ENCODE measurements at regions not wholly inside any gene's neighbourhood (a gene's known extent, or its start where the extent isn't known, plus 50 kb on each side); places are given as distances from the start of the nearest gene placed in this dataset.
A peak's percentile ranks its signal among the peaks of the same experiment; 100 is the strongest.

DNA sequence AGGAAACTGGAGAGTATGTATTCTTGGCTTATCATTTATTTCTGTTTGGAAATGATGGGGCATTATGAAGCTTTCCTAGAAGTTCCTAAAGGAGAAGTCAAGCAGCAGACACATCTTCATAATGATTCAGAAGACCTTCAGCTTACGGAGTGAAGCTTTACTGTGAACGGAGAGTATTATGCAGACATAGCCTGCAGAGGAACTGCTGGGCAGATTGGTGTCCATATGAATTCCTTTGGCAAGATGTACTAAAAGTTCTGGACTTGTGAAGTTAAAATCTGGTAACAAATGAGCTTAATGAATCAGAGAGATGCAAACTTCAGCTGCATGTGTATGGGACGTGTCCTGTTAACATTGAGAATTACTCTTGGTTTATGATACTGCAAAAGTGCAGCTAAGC, 60.1 kb downstream of the NABP1 start:
- no peak for DNase-seq

- DNase-seq: no peak
Measured at GRCh38 chr2:191738667-191739066, 60.7 kb downstream of the NABP1 start.

DNA sequence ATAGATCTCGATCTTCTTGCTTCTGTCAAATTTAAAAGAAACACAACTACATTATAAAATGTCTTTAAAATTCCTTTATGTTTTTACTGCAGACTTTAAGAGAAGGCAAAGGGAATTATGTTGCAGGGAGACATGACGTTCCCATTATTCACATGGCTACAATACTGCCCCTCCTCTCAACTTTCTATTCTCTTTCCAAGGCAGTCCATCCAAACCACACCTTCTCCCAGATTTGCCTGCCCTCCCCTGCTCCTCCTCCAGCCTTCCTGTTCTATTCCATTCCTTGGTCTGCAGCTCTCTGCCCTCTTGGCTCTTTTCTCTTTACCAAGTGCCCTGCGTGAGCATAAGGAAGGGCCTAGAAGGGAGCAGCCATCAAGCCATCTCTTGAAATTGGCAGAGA, 61.3 kb downstream of the NABP1 start:
- no peak for DNase-seq

DNA sequence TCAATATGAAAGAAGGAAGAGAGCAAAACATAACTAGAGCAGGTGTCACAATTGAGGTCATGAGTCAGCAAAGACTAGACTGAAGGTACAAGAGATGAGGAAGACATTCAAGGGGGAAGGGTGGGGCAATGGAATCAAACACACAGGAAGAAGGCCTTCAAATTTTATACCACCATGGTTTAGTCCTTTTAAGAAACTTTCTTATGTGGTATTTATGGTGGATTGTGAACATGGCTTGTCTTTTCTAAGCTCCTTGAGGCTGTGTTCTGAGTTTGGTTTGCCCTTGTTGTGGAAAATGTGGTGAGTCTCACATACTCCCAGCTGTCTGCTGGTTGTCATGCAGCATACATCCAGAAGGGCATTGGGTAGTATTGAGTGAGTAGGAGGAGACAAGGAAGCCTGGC, 62.1 kb downstream of the NABP1 start:
- no peak for DNase-seq

DNA sequence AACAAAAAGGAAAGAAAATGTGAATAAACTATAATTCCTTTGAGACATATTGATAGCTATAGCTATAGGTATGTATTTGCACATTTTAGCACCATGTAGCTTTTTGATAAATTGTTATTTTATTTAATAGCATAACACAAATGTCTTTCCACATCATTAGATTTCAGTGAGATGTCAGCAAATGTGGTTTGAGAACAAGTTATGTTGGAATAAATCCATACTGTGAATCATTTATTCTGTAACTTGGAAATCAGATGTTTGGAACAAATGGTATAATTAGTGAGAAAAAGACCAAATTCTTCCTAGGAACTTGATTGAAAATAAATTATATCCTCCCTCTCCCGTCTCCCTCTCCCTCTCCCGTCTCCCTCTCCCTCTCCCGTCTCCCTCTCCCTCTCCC, 62.8 kb downstream of the NABP1 start:
- DNase-seq: no peak

GRCh38 chr2:191746346-191747169, 68.6 kb downstream of the NABP1 start:
- no peak for DNase-seq

- DNase-seq: no peak
Measured at GRCh38 chr2:191747170-191747530, 69.2 kb downstream of the NABP1 start.

DNA sequence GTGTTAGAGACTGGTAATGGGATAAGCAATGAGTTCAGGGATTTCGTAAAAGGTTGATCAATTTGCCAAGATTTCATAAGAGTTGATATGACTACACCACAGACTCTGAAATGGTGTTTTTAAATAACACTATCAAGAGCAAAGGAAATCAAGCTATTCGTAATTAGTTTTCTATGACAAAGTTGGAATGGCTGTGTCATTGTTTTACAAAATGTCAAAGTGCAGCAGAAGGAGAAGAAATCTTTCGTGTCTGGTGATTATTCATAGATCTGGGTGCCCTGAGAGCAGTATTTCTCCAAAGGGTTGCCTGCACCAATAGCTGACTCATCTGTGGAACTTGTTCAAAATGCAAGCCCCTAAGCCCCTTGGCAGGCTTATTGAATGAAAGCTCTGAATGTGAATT, 70.1 kb downstream of the NABP1 start:
- DNase-seq: no peak

GRCh38 chr2:191748528-191749180, 70.7 kb downstream of the NABP1 start:
- DNase-seq: no peak

DNA sequence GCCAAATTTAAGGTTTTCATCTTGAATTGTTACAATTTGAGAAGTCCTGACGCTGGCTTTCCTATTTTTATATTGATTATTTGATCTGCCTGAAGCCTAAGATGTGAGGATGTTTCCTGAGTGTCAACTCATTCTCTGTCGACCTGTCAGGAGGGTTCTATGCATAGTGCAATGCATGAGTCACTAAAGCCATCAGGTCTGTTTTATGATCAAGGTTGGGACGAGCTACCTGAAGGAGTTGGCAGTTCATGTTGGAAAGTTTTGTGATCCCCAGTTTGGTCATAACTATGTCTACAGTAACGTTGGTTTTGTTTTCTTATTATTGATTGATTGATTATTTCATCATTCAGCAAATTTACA, 71.2 kb downstream of the NABP1 start:
- DNase-seq: no peak

DNA sequence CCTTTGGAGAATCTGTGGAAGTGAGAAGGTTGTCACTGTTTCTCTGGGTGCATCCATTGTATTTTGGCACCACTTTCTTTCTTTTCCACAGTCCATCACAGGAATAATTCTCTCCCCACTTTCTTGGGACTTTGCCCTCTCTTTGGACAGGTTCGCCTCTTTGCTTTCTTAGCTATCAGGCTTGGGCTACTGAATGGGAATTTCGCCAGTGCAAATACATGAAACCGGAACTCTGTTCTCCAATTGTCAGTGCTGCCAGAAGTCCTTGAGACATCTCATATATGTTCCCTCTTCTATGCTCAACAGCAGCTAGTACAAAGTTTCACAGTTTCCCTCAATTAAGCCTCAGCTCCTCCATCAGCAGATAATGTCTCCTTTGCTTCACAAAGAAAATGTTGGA, 76.2 kb downstream of the NABP1 start:
- DNase-seq: no peak

- no peak for DNase-seq
Measured at GRCh38 chr2:191756761-191757160, 78.8 kb downstream of the NABP1 start.

DNA sequence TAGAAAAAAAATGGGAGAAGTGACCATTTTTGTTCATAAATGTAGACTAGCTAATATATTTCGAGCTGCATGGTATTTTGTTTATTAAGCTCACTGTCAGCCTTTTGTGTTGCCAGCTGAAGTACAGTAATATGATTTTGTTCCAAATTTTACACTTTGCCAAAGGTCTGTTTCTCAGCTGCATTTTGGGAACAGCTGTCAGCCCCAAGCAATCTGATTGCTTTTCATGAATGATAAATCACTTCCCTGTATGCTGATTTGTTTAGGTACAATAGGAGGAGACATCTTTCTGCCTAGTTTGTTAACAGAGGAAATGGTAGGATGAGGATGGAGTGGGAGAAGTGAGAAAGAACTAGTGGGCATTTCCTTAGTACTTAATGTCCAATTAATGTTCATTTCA, 79.3 kb downstream of the NABP1 start:
- no peak for DNase-seq

DNA sequence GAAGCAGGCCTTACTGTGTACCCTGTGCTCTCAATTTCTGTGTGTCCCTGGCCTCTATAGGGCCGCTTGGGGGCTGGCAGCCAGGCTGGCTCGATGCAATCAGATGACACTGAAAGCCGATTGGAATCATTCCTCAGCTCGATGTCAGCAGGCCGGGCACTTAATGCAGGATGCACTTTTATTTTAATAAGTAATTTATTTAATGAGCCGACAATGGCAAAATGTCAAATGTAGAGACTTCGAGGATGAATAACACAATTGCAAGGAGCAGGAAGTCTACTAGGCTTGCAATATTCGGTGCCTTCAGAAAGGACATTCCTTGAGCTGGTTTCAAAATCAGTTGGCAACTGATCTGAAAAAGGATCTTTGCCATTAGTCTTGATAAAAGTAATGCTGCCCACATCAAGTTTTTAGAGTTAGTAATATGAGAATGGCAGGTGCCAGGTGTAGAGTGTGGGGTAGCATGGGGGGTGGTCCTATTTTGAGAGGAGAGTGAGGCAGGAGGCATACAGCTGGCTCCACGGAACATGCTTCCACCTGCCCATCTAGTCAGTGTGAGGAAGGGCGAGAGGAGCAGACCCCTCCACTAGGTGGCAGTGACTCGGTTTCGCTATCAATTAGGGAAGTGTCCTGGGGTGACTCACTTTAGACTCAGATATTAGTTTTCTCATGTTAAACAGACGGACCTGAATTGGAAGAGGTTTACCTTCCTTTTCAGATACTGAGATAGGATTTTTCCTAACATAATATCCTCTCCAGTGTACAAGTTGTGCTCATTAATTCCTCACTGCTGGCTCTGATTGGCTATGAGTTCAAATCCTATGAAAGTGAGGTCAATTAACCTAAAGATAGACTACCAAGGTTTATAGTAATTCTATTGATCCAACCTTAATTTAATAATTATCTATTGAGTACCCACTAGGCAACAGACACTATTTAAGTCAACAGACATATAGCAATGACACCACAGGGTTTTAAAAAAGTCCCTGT, 80.9 kb downstream of the NABP1 start:
- DNase-seq: peak; percentile 28

DNA sequence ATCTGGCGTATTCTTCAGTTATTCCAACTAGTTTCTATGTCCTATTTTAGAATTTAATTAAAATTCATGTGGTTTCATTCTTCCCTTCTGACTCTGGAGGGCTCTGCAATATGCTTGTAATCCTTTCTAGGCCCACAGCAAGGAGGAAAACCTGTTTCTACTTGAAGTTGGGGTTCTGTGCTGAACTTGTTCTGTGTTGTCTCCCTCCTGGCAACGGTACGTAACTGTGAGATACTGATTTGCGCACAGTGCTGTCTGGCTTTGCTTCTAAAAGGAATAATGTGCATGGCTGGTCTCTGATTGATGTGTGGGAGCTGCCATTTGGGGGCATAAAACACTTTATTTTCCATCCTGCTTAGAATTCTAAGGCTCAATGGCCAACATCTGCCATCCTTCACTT, 81.7 kb downstream of the NABP1 start:
- DNase-seq: no peak

DNA sequence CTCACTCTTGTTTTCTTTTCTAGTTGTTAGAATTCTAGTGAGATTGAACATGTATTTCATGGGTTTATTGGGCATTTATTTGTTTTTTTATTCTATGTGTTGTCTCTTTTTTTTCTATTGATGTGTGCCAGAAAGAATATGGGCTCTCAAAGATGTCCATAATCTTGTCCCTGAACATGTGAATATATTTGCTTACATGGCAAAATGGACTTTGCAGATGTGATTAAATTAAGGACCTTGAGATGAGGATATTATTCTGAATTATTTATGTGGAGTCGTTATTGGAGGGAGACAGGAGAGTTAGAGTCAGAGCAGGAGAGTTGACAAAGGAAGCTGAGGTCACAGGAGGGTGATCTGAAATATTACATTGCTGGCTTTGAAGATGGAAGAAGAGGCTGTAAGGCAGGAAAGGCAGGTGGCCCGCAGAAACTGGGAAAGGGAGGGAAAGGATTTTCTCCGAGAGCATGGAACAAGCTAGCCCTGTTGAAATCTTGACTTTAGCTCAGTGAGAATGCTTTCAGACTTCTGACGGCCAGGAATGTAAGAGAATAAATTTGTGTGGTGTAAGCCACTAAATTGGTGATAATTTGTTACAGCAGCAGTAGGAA, 82.8 kb downstream of the NABP1 start:
- no peak for DNase-seq

DNA sequence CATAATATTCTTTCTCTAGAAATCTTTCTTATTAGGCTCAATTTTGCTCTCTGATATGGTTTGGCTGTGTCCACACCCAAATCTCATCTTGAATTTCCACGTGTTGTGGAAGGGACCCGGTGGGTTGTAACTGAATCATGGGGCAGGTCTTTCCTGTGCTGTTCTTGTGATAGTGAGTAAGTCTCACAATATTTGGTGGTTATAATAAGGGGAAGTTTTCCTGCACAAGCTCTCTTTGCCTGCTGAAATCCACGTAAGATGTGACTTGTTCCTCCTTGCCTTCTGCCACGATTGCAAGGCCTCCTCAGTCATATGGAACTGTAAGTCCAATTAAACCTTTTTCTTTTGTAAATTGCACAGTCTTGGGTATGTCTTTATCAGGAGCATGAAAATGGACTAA, 73.8 kb downstream of the CAVIN2 start:
- DNase-seq: no peak

DNA sequence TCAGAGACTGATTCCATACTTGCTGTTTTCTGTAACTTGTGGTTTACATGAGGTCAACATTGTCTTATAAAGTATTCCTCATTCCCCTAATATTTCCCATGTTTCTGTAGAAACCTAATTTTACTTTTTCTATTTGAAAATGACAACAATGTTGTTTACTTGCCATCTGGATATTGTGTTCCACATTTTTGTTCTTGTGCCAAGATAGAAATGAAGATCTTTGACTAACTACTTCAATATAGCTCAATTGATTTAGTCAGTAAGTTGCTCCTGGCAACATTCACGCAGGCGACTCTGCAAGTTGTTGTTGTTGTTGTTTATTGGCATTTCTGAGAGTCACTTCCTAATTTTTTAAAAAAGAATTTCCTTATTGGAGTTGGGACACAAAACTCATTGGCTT, 69.5 kb downstream of the CAVIN2 start:
- no peak for DNase-seq

DNA sequence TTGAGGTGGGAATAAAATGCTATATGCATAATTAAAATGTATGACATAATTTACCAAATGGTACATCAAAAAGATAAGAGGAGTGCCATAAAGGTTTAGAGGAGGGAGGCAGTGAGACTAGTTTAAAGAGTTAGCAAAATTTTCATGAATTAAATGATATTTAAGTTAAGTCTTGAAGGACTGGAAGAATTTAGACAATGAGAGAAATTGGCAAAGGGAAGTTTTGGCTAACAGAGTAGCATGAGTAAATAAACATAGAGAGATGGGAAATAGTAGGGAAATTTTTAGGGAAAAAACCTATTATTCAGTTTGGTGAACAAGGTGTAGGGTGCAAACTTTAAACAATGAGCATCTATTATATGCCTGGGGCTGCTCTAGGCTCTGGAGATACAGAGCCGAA, 68.8 kb downstream of the CAVIN2 start:
- DNase-seq: no peak

GRCh38 chr2:191782351-191782750, 64.5 kb downstream of the CAVIN2 start:
- no peak for DNase-seq

- no peak for DNase-seq
Measured at GRCh38 chr2:191783416-191783815, 63.5 kb downstream of the CAVIN2 start.

Measured in NCI-H2227 treated with DMSO at 0.1 percent for 48 hours (cell line).